ENCODE measurements at regions not wholly inside any gene's neighbourhood (a gene's known extent, or its start where the extent isn't known, plus 50 kb on each side); places are given as distances from the start of the nearest gene placed in this dataset.
"Not testable (repeated sequence)": the region's sequence is repeated elsewhere in the genome, so short reads cannot be mapped to it uniquely, and the experiment has no call there.

GRCh38 chr1:34367954-34368353, 191.2 kb downstream of the C1orf94 start:
- Histone ChIP-seq H3K27me3 (ENCODE audit: control insufficient read depth, insufficient read depth, low read length) (peaks cover 3% of the 10 kb centered on the region; the same call in 1 of the 2 replicates), H3K36me3 (replicated peaks; ENCODE audit: control insufficient read depth, insufficient read depth, low read length) (no peaks in the 10 kb centered on the region), H3K4me3 (ENCODE audit: insufficient read depth, low read depth, low read length) (no peak overlapping the region)
- no peak for DNase-seq

GRCh38 chr1:34369701-34370455, 193.2 kb downstream of the C1orf94 start:
- H3K4me3 ChIP-seq (ENCODE audit: insufficient read depth, low read depth, low read length), result no peak overlapping the region
- no peaks in the 10 kb centered on the region for H3K36me3 ChIP-seq (replicated peaks; ENCODE audit: control insufficient read depth, insufficient read depth, low read length)
- H3K27me3 ChIP-seq (ENCODE audit: control insufficient read depth, insufficient read depth, low read length), result peaks cover 3% of the 10 kb centered on the region; the same call in 1 of the 2 replicates
- no peak for DNase-seq

GRCh38 chr1:34370748-34371147, 194.0 kb downstream of the C1orf94 start:
- Histone ChIP-seq H3K36me3 (replicated peaks; ENCODE audit: control insufficient read depth, insufficient read depth, low read length) (no peaks in the 10 kb centered on the region), H3K27me3 (ENCODE audit: control insufficient read depth, insufficient read depth, low read length) (peaks cover 3% of the 10 kb centered on the region; the same call in 1 of the 2 replicates), H3K4me3 (ENCODE audit: insufficient read depth, low read depth, low read length) (no peak overlapping the region)
- DNase-seq, result no peak

- not testable (repeated sequence) for H3K36me3 ChIP-seq (replicated peaks; ENCODE audit: control insufficient read depth, insufficient read depth, low read length); H3K27me3 ChIP-seq (ENCODE audit: control insufficient read depth, insufficient read depth, low read length); H3K4me3 ChIP-seq (ENCODE audit: insufficient read depth, low read depth, low read length); DNase-seq
Observed at GRCh38 chr1:34371179-34371578, 194.5 kb downstream of the C1orf94 start.

GRCh38 chr1:34371829-34372532, 195.3 kb downstream of the C1orf94 start:
- Histone ChIP-seq H3K27me3 (ENCODE audit: control insufficient read depth, insufficient read depth, low read length) (peaks cover 3% of the 10 kb centered on the region; the same call in 1 of the 2 replicates), H3K36me3 (replicated peaks; ENCODE audit: control insufficient read depth, insufficient read depth, low read length) (no peaks in the 10 kb centered on the region), H3K4me3 (ENCODE audit: insufficient read depth, low read depth, low read length) (no peak overlapping the region)
- DNase-seq, result no peak

- H3K27me3 ChIP-seq (ENCODE audit: control insufficient read depth, insufficient read depth, low read length), result peaks cover 3% of the 10 kb centered on the region; the same call in 1 of the 2 replicates
- no peak for DNase-seq
- no peak overlapping the region for H3K4me3 ChIP-seq (ENCODE audit: insufficient read depth, low read depth, low read length)
- no peaks in the 10 kb centered on the region for H3K36me3 ChIP-seq (replicated peaks; ENCODE audit: control insufficient read depth, insufficient read depth, low read length)
Observed at GRCh38 chr1:34372891-34373290, 196.2 kb downstream of the C1orf94 start.

GRCh38 chr1:34373912-34374311, 197.2 kb downstream of the C1orf94 start:
- Histone ChIP-seq H3K4me3 (ENCODE audit: insufficient read depth, low read depth, low read length) (no peak overlapping the region), H3K36me3 (replicated peaks; ENCODE audit: control insufficient read depth, insufficient read depth, low read length) (no peaks in the 10 kb centered on the region), H3K27me3 (ENCODE audit: control insufficient read depth, insufficient read depth, low read length) (peaks cover 3% of the 10 kb centered on the region; the same call in 1 of the 2 replicates)
- DNase-seq, result no peak

GRCh38 chr1:34376531-34376930, 199.8 kb downstream of the C1orf94 start:
- Histone ChIP-seq H3K36me3 (replicated peaks; ENCODE audit: control insufficient read depth, insufficient read depth, low read length) (no peaks in the 10 kb centered on the region), H3K27me3 (ENCODE audit: control insufficient read depth, insufficient read depth, low read length) (peaks cover 1% of the 10 kb centered on the region; the same call in 1 of the 2 replicates), H3K4me3 (ENCODE audit: insufficient read depth, low read depth, low read length) (no peak overlapping the region)
- DNase-seq, result no peak

- no peak overlapping the region for H3K4me3 ChIP-seq (ENCODE audit: insufficient read depth, low read depth, low read length)
- no peaks in the 10 kb centered on the region; the same call in 1 of the 2 replicates for H3K27me3 ChIP-seq (ENCODE audit: control insufficient read depth, insufficient read depth, low read length)
- H3K36me3 ChIP-seq (replicated peaks; ENCODE audit: control insufficient read depth, insufficient read depth, low read length), result no peaks in the 10 kb centered on the region
- DNase-seq, result no peak
Observed at GRCh38 chr1:34378968-34379856, 202.5 kb downstream of the C1orf94 start.

- no peaks in the 10 kb centered on the region; the same call in 1 of the 2 replicates for H3K27me3 ChIP-seq (ENCODE audit: control insufficient read depth, insufficient read depth, low read length)
- no peak for DNase-seq
- H3K4me3 ChIP-seq (ENCODE audit: insufficient read depth, low read depth, low read length), result no peak overlapping the region
Observed at GRCh38 chr1:34379911-34380310, 203.2 kb downstream of the C1orf94 start.

GRCh38 chr1:34380526-34381124, 203.9 kb downstream of the C1orf94 start:
- H3K27me3 ChIP-seq (ENCODE audit: control insufficient read depth, insufficient read depth, low read length), result no peaks in the 10 kb centered on the region; the same call in 1 of the 2 replicates
- H3K4me3 ChIP-seq (ENCODE audit: insufficient read depth, low read depth, low read length), result no peak overlapping the region
- DNase-seq, result no peak
- no peaks in the 10 kb centered on the region for H3K36me3 ChIP-seq (replicated peaks; ENCODE audit: control insufficient read depth, insufficient read depth, low read length)

More at GRCh38 chr1:34379911-34380310, 203.2 kb downstream of the C1orf94 start:
- H3K36me3 ChIP-seq (replicated peaks; ENCODE audit: control insufficient read depth, insufficient read depth, low read length), result no peaks in the 10 kb centered on the region

- DNase-seq, result no peak
- no peaks in the 10 kb centered on the region for H3K27me3 ChIP-seq (ENCODE audit: control insufficient read depth, insufficient read depth, low read length)
- no peak overlapping the region for H3K4me3 ChIP-seq (ENCODE audit: insufficient read depth, low read depth, low read length)
- no peaks in the 10 kb centered on the region for H3K36me3 ChIP-seq (replicated peaks; ENCODE audit: control insufficient read depth, insufficient read depth, low read length)
Observed at GRCh38 chr1:34389974-34390373, 213.3 kb downstream of the C1orf94 start.

GRCh38 chr1:34396042-34396441, 219.3 kb downstream of the C1orf94 start:
- no peak overlapping the region for H3K4me3 ChIP-seq (ENCODE audit: insufficient read depth, low read depth, low read length)
- DNase-seq, result peak; percentile 29
- H3K27me3 ChIP-seq (ENCODE audit: control insufficient read depth, insufficient read depth, low read length), result no peaks in the 10 kb centered on the region
- H3K36me3 ChIP-seq (replicated peaks; ENCODE audit: control insufficient read depth, insufficient read depth, low read length), result no peaks in the 10 kb centered on the region

Data from H7 (cell line).